Brain pericyte (primary cell): ENCODE measurements at regions not wholly inside any gene's neighbourhood (a gene's known extent, or its start where the extent isn't known, plus 50 kb on each side); places are given as distances from the start of the nearest gene placed in this dataset.

Experiments
- DNase-seq: peaks from one replicate; pipeline ENCODE4 v3.0.0-alpha.2; 2012; ENCODE audit warnings: low read depth, low spot score

GRCh38 chr2:111636905-111637304 is 247.1 kb downstream of the ANAPC1 start:
- DNase-seq = no peak

- no peak for DNase-seq
Observed at GRCh38 chr2:111638274-111638877, 245.6 kb downstream of the ANAPC1 start.

GRCh38 chr2:111640480-111640879 is 243.5 kb downstream of the ANAPC1 start:
- DNase-seq = no peak

GRCh38 chr2:111642586-111643327 is 241.2 kb downstream of the ANAPC1 start:
- no peak for DNase-seq

GRCh38 chr2:111643759-111644158 is 240.2 kb downstream of the ANAPC1 start:
- no peak for DNase-seq

- DNase-seq = no peak
Observed at GRCh38 chr2:111647359-111647758, 236.6 kb downstream of the ANAPC1 start.

GRCh38 chr2:111652038-111652437 is 232.0 kb downstream of the ANAPC1 start:
- DNase-seq = no peak

GRCh38 chr2:111652681-111653080 is 231.3 kb downstream of the ANAPC1 start:
- no peak for DNase-seq

GRCh38 chr2:111653103-111653624 is 230.8 kb downstream of the ANAPC1 start:
- DNase-seq = no peak

- no peak for DNase-seq
Observed at GRCh38 chr2:111653913-111654312, 230.1 kb downstream of the ANAPC1 start.

GRCh38 chr2:111654829-111655228 is 229.2 kb downstream of the ANAPC1 start:
- no peak for DNase-seq

- no peak for DNase-seq
Observed at GRCh38 chr2:111656436-111656835, 227.6 kb downstream of the ANAPC1 start.

GRCh38 chr2:111656894-111657293 is 227.1 kb downstream of the ANAPC1 start:
- no peak for DNase-seq

GRCh38 chr2:111657351-111657975 is 226.5 kb downstream of the ANAPC1 start:
- no peak for DNase-seq

GRCh38 chr2:111659361-111660333 is 224.3 kb downstream of the ANAPC1 start:
- no peak for DNase-seq

- no peak for DNase-seq
Observed at GRCh38 chr2:111660811-111661210, 223.2 kb downstream of the ANAPC1 start.

GRCh38 chr2:111661286-111661940 is 222.6 kb downstream of the ANAPC1 start:
- DNase-seq = no peak

GRCh38 chr2:111662039-111662770 is 221.8 kb downstream of the ANAPC1 start:
- DNase-seq = no peak

- no peak for DNase-seq
Observed at GRCh38 chr2:111662771-111663470, 221.1 kb downstream of the ANAPC1 start.
